NCI-H2029 (cell line): ENCODE measurements at regions not wholly inside any gene's neighbourhood (a gene's known extent, or its start where the extent isn't known, plus 50 kb on each side); places are given as distances from the start of the nearest gene placed in this dataset.
A peak's percentile ranks its signal among the peaks of the same experiment; 100 is the strongest.
"Not testable (repeated sequence)": the region's sequence is repeated elsewhere in the genome, so short reads cannot be mapped to it uniquely, and the experiment has no call there.

Experiments used
- DNase-seq: peaks from one replicate; lab custom pipeline; 2025; lab: John Stamatoyannopoulos, UW

GRCh38 chr1:94769551-94769950 lies 50.6 kb upstream of the SLC44A3 start:
- no peak for DNase-seq

GRCh38 chr1:94768036-94768435 lies 52.1 kb upstream of the SLC44A3 start:
- no peak for DNase-seq

- no peak for DNase-seq
Observed at GRCh38 chr1:94765958-94766357, 54.2 kb upstream of the SLC44A3 start.

GRCh38 chr1:94759188-94759587 lies 61.0 kb upstream of the SLC44A3 start:
- DNase-seq = no peak

GRCh38 chr1:94757931-94758330 lies 62.2 kb upstream of the SLC44A3 start:
- no peak for DNase-seq

- peak; percentile 24 for DNase-seq
Observed at GRCh38 chr1:94755675-94756074, 64.5 kb upstream of the SLC44A3 start.

- not testable (repeated sequence) for DNase-seq
Observed at GRCh38 chr1:94755016-94755415, 65.1 kb upstream of the SLC44A3 start.

- DNase-seq = no peak
Observed at GRCh38 chr1:94754570-94754969, 65.6 kb upstream of the SLC44A3 start.

- DNase-seq = no peak
Observed at GRCh38 chr1:94754095-94754494, 66.1 kb upstream of the SLC44A3 start.

- no peak for DNase-seq
Observed at GRCh38 chr1:94753171-94753972, 66.8 kb upstream of the SLC44A3 start.

- not testable (repeated sequence) for DNase-seq
Observed at GRCh38 chr1:94751483-94751882, 68.7 kb upstream of the SLC44A3 start.

- DNase-seq = no peak
Observed at GRCh38 chr1:94746635-94747525, 73.3 kb upstream of the SLC44A3 start.

- DNase-seq = peak; percentile 30
Observed at GRCh38 chr1:94745742-94746141, 74.4 kb upstream of the SLC44A3 start.

GRCh38 chr1:94743862-94744261 lies 76.3 kb upstream of the SLC44A3 start:
- DNase-seq = peak; percentile 23

GRCh38 chr1:94741996-94742395 lies 78.2 kb upstream of the SLC44A3 start:
- DNase-seq = no peak

GRCh38 chr1:94741510-94741909 lies 78.6 kb upstream of the SLC44A3 start:
- no peak for DNase-seq

- DNase-seq = no peak
Observed at GRCh38 chr1:94739521-94740061, 80.6 kb upstream of the SLC44A3 start.

GRCh38 chr1:94738371-94738770 lies 81.8 kb upstream of the SLC44A3 start:
- DNase-seq = no peak

- no peak for DNase-seq
Observed at GRCh38 chr1:94737124-94737998, 82.8 kb upstream of the SLC44A3 start.

GRCh38 chr1:94736549-94736948 lies 83.6 kb upstream of the SLC44A3 start:
- no peak for DNase-seq

GRCh38 chr1:94736073-94736472 lies 84.1 kb upstream of the SLC44A3 start:
- no peak for DNase-seq
